ENCODE measurements at regions not wholly inside any gene's neighbourhood (a gene's known extent, or its start where the extent isn't known, plus 50 kb on each side); places are given as distances from the start of the nearest gene placed in this dataset.

DNA sequence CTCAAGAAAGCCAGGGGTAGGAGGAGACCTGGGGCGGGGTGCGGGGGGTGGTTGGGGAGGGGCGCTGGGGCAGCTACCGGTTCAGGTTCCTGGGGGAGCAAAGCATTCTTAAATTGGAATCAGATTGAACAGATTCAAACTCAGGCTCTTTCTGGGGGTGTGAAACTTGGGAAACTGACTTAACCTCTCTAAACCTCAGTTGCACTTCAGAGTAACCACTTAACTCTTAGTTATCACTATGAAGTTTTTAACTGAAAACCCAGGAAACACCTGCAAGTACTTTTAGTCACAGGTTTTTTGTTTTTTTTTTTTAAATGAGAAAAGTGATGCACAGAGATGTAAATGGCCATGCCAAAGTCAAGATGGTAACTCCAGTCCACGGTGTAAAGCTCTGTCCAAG lies 72.0 kb downstream of the RCN1 start:
- TF ChIP-seq CTCF (IDR thresholded peaks at IDR 0.05; ENCODE audit: low read length) (no peak), EZH2 (optimal IDR thresholded peaks at IDR 0.05; ENCODE audit: low read depth, low read length) (no peak), EZH2phosphoT487 (IDR thresholded peaks at IDR 0.05; ENCODE audit: low read length) (no peak)

All from MM.1S (cell line).